Cerebellar cortex (tissue), 1 donor: ENCODE measurements at regions not wholly inside any gene's neighbourhood (a gene's known extent, or its start where the extent isn't known, plus 50 kb on each side); places are given as distances from the start of the nearest gene placed in this dataset.

Experiments
- DNase-seq: peaks from one replicate; pipeline ENCODE4 v3.0.0-alpha.2; 2015; ENCODE audit warnings: low spot score

DNA sequence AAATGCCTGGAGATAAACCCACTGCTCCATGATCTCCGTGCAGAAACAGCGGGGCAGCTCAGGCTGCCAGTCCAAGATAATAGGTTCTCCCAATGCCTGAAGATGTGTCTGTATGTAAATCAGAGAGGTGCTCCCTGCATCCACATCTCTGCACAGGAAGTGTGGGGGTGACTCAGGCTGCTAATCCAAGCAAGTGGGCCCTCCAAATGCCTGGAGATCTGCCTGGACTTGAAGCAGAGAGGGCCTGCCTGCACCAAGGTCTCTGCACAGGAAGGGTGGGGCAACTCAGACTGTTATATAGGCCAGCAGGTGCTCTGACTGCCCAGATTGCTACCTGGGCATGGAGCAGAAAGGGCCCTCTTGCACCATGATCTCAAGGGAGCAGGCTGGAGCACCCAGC is 504.7 kb downstream of the LRFN5 start:
- DNase-seq = no peak

DNA sequence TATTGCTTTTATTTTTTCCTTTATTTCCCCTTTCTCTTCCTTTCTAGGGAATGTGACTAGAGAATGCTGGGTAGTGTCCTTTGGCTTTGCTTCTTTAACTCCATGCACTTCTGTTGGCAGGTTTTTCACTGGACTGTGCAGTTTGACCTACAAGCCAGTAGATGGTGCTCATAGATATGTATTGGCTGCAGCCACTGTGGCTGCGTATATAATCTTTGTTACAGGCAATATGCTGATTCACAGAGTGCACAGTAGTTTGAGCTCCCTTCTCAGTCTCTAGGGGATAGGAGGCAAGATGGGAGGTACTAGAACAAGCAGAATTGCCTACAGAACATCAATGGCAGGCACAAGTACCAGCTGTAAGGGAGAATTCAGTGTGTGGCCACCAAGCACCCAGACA is 503.5 kb downstream of the LRFN5 start:
- DNase-seq = no peak

DNA sequence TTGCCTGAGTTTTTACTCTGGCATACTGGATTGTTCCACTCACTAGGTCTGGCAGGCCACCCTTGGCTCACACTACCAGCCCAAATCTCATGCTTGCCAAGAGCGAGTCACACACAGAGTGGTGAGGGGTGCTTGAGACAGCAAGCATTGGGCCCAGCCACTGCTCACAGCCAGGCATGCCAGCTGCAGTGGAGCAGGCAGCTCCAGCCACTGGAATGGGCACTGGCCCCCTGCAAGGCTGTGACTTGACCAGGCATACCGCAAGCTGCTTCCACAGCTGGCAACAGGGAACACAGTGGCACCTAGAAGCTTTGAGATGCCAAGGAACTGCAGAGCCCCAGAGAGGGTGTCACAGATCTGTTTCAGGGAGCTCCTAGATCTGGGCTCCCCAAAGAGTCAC is 488.5 kb downstream of the LRFN5 start:
- no peak for DNase-seq

DNA sequence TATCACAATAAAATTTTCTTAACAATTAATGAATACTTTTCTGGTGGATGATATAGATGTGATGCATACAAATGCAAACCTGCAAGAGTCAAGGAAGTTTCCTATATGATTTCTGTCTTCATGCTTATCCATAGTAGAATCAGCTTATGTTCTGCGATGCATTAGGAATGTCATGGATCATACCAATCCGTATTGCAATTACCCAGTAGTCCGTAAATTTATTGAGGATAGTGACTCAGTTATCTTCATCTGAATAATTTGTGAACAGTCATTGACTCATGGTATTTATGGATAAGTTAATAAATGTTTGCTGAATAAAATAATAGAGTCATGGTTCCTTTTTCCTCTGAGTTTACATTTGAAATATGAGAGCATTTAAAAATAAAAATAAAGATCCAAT is 483.4 kb downstream of the LRFN5 start:
- no peak for DNase-seq

DNA sequence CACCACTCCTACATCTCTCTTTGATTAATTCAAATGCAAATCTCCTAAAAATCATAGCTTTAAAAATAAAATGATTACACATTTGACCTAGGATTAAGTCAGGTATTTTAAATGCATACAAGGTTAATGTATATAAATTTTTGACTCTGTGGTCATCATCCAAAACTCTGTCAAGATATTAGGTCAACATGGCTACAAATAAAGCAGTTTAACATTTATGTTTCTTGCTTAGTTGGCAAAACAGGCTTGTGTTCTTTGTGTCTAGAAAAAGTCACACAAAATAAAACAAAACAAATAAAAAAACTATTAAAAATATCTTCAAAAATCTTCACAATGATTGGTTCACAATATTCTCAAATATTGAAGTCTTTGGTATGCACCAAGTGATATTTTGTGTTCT is 473.2 kb downstream of the LRFN5 start:
- DNase-seq = no peak

DNA sequence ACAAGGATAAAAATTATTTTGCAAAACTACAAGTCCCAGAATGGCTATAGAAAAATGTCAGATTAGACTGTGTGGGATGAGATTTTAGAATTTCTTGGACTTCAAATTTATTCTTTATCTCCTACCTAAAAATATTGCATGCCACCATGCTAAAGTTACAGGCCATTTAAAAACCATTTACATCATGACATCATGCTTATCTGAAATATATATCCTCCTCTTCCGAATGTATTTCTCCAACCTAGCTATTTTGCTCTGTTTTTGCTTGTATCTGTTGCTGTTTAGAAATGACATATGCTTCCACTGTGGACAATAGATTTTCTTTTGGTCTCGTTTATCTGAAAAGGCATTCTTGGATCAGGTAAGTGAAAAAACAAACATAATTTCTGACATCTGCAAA is 471.7 kb downstream of the LRFN5 start:
- no peak for DNase-seq

DNA sequence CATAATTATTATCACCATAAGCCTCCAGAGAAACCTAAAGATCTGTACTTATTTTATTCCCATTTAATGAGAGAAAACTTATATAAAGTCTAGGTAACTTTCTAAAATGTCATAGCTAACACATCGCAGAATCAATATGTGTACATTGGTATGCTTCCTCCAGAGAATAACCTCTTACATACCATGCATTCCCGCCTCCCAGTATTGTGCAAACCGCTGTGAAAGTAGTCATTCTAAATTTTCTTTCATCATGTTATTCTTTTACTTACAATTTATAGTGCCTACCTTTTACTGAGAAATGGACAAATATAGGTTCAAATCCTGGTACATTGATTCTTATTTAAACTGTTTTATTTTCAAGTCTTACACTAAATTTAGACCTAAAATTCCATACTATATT is 463.4 kb downstream of the LRFN5 start:
- DNase-seq = no peak

DNA sequence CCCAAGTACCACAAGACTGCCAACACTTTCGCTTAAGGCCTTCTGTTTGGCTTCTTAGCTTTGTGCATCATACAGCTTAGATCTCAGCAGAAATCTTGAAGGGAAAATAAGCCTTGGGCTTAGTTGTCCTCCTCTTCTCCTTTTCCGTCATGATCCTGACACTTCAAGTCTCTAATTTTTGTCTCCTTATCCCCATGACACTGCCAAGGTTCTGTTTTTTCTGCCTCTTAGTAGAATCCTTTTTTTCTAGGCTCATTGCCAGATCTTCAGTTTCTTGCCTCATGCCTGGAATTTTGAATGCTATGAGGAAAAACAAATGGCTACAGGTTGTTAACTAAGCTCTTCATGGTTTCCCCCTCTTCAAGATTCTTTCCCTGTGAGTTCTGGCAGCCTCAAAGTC is 450.4 kb downstream of the LRFN5 start:
- DNase-seq = no peak

DNA sequence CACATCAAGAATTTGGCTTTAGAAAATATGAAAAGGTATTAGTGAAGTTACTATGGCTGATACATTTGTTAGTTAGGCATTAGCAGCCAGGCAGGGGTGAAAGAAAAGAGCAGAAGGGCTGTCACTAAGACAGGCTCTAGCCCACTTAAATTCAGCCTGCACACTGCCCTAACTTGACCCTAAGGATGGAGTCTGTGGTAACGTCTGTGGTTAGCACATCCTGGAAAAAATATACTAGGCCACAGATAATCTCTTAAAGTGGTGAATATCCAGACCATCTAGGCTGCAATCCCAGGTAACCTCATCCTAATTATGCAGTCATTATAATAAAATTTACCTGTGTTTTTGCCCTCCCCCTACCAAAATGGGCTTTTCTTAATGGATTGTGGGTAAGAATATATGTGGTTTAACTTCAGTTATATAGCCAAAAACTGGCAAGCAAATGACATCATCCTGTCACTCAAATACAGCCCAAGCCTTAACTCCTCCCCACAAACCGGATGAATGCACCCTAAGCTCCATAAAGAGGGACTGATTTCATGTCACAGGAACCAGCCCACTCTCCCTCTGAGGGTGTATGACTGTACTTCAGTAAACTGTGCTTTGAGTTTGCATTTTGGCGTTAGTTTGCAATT is 440.9 kb downstream of the LRFN5 start:
- no peak for DNase-seq

DNA sequence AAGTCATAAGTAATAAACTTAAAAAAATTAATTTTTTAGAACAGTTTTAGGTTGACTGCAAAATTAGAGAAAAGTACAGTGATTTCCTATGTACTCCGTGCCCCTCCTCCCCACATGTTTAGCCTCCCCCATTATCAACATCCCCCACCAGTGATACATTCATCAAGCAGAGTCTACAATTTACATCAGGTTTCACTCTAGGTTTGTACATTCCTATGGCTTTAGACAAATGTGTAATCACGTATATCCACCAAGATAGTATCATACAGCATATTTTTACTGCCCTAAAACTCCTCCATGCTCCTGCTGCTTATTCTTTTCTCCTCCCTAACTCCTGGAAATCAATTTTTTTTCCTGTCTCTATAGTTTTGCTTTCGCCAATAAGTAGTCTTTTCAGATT is 438.7 kb downstream of the LRFN5 start:
- no peak for DNase-seq

DNA sequence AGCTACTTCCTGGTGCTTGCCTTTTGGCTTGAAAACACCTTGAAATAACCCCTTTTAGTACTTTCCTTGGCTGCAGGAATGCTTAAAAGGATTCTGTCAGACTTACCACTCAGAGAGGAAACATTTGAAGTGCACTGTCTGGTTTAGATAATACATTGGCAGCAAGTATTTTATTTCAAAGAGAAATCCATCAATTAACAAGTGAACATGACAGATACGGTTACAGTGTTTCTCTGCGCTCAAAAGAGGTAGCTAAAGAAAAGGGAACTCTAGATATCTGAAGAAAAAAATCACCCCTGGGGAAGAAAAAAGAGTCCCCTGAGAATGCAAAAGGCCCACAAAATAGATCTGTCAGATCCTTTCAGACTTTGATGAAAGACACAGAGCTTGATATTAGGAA is 421.9 kb downstream of the LRFN5 start:
- no peak for DNase-seq

DNA sequence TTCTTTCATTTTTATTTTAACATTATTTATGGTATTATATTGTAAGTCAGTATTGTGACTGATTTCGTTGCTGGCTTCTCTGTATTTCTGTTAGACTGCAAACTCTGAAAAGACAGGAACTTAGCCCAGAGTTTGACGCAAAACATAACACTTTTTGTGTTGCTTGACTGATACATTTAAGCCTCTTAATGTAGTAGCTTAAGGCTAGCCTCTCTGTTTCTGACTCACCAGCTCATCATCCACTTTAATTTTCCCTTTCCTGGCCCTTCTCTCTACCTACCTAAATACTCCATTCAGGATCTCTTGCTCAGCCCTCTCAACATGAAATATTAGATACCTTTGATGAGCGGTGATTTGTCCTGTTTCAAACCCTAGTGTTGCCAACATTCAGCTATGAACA is 420.6 kb downstream of the LRFN5 start:
- no peak for DNase-seq

DNA sequence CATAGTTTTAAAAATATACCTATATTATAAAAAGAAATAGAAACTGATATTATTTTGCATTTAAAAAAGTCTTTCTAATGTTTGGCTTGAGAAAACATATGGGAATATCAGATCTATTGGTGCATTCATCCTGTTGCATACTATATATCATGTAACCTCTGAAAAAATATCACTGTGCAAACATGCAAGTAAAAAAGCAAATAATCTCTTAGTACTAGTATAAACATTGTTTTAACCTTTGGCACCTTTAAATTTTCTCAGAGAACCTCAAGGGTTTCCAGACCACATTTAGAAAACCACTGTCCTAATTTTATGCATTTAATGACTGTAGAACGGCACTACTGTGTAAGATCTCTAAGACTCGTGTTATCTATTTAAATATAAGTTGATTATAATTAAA is 416.8 kb downstream of the LRFN5 start:
- DNase-seq = no peak

DNA sequence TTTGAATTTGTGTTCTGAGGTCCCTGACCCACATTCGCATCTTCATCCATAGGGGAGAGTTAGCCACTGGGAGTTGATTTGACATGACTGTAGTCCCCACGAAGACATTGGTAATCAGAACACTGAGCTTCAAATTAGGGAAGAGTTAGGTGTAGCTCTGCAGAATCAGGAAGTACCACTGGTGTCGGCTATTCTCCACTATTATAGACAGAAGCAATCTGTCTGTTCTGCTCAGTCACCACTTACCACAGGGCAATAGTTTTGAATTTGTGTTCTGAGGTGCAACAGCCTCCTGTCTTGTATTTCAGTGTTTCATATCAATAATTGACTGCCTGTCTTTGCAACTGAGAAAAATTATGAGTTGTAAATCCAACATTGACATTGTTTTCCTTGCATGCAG is 407.6 kb downstream of the LRFN5 start:
- DNase-seq = no peak

DNA sequence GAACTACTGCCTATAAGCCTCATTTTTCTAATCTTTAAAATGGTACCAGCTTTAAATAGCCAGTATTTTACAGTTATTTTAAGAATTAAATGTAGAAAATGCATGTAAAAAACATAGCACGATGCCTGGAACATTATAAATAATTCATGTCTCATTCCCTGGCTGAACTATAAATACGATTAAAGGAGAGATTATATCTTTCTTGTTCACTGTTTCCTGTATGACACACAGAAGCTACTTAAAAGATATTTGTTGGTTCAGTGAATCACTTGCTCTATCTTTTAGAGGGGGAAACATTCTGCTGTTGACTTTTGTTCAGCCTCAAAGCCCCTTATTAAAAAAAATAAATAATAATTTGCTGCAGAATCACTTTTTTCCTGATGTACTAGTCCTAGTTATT is 406.9 kb downstream of the LRFN5 start:
- DNase-seq = no peak

DNA sequence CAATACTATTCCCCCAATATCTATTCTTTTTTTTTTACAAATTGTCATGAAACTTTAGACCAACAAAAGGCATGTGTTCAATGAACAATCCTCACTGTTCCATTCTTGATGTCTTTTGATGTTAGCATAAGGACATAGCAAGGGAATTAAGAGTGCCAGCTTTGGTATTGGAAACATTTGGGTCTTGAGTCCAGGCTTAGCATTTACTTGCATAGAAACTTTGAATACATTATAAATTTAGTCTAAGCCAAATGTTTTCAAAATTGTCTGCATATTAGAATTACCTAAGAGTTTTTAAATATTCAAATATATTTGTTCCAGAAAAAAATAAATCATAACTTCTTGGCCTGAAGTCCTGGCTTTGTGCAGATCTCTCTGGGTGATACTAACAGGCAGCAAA is 406.5 kb downstream of the LRFN5 start:
- DNase-seq = no peak

DNA sequence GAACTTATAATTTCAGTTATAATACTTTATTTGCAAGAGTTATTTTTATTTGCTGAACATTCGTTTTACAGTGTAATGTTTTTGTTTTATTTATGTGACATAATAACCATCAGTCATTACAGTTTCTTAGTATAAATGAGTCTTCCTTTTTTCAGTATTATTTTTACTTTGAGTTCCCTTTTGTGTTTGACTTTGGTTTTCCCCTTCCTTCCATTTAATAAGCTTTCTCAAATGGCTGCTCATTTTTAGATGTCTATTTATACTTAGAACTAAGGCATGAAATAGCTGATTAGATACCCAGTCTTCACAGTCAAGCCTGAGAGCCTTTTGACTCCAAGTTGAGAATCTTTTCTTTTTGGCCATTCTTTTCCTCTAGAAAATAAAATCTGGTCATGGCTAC is 404.5 kb downstream of the LRFN5 start:
- DNase-seq = no peak

DNA sequence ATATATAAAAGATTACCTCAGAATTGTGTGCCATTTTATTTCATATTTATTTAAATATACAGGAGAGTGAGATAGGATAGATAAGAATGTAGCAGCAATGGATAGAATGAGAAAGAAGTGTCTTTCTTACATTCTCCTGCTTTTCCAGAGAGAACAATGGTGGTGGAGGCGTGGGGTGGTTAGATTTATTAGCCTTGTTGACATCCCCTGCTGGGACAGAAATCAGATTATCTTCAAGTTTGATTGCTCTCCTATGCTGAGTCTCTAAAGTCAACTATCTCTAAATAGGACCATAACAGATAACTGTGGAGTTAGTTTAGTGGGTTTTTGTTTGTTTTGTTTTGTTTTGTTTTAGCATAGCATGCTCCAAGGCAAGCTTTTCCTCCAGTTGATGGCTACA is 397.6 kb downstream of the LRFN5 start:
- DNase-seq = no peak

DNA sequence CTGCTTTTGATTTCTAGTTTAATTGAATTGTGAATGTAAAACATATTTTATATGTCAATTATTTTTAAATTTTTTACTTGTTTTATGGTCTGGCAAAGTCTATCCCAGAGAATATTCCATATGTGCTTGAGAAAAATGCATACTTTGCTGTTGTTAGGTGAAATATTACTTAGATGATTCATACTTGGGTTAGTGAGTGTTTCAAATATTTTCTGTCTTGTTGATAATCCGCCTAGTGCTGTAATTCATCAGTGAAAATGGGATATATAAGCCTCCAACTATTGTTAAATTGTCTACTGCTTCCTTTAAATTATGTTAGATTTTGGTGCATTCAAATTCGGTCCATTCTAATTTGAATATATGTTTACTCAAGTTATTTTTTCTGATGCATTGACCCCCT is 395.5 kb downstream of the LRFN5 start:
- DNase-seq = no peak

DNA sequence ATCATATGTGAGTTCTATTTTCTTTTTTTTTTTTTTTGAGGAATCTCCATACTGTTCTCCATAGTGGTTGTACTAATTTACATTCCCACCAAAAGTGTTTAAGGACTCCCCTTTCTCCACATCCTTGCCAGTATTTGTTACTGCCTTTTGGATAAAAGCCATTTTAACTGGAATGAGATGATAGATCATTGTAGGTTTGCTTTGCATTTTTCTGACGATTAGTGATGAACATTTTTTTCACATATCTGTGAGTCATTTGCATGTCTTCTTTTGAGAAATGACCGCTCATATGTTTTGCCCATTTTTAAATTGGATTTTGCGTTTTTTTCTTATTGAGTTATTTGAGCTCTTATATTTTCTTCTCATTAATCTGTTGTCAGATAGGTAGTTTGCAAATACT is 394.8 kb downstream of the LRFN5 start:
- DNase-seq = no peak

DNA sequence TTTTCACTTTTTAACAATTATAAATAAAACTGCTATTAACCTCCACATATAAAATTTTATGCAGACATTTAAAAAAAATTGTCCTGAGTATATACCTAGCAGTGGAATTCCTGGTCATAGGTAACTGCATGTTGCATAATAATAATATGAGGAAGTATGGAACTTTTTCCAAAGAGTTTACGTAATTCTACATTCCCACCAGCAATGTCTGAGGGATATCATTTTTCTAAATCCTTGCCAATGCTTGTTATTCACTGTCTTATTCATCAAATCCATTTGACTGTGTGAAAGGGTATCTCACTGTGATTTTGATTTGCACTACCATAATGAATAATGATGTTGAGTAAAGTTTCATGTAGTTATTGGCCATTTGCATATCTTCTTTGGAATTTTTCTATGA is 393.8 kb downstream of the LRFN5 start:
- DNase-seq = no peak

DNA sequence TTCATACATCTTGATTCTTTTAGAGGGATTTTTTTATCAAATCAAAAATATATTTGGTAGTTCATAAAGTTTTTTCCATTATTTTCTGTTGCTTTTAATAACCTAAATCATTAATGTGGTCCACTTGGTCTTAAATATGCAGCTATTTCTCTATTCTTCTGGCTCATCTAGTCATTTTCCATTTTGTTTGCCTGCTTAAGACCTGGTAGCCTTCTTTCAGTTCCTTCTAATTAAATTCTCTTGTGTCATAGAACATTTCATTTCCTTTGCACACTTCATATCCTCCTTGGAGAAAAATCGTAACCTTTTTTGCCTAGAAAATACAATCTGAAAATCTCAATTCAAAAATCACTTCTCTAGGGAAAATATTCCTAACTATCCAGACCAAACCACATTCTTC is 387.0 kb downstream of the LRFN5 start:
- DNase-seq = no peak

DNA sequence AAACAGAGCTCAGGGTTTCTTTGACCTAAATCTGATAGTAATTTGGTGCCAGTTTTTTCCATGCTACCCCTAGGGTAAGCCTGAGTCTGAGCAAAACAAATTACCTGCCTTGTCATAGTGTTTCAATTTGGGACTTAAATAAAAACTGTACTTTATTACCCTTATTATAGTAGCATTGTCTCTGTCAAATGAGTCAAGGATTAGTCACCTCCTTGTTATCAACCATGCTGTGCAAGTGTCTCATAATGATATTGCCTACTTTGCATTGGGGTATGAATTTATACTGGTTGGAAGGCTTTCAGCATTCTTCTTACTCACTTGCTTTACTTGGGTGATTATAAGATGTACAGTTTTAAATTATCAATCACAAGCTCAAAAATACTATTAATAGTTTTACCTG is 380.0 kb downstream of the LRFN5 start:
- DNase-seq = no peak

DNA sequence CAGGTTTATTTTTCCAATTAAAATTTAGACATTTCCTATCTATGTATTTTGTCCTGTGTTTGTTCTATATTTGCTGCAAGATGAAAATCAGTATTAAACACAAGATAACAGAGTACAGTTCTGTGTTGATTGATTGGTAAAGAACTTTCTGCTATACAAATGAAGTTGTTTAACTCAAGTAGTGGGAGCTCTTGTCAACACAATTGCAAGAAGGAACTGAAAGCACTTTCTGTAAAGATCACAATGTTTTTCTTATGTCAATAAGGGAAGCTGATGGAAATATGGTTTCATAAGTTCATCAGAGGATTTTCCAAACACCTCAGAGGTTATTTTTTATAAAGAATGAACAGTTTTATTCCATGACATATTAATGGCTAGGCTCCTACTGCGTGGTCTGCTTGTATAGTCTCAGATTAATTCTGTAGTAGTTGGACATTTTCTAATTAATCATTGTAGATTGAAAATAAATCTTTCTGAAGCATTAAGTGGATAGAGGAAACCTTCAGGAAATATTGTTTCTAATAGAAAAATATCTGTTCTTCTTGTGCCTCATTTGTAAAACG is 379.5 kb downstream of the LRFN5 start:
- no peak for DNase-seq

DNA sequence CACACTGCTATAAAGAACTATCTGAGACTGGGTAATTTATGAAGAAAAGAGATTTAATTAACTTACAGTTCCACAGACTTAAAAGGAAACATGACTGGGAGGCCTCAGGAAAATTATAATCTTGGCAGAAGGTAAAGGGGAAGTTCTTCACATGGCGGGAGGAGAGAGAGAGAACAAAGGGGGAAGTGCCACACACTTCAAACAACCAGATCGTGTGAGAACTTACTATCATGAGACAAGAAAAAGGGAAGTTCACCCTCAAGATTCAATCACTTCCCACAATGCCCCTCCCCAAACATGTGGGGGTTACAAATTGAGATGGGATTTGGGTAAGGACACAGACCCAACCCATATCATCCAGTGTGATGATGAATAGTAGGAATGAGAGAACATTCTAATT is 366.5 kb downstream of the LRFN5 start:
- no peak for DNase-seq
